Fibroblast of peridontal ligament (primary cell): ENCODE measurements at regions not wholly inside any gene's neighbourhood (a gene's known extent, or its start where the extent isn't known, plus 50 kb on each side); places are given as distances from the start of the nearest gene placed in this dataset.

Experiments used
- DNase-seq: peaks from one replicate; pipeline ENCODE4 v3.0.0-alpha.2; 2010; ENCODE audit errors: extremely low read depth

- no peak for DNase-seq
Measured at GRCh38 chr4:135325264-135325663, 1123.7 kb upstream of the PABPC4L start.

GRCh38 chr4:135319685-135320084 is 1118.1 kb upstream of the PABPC4L start:
- peak; percentile 5 for DNase-seq

GRCh38 chr4:135316266-135316779 is 1114.7 kb upstream of the PABPC4L start:
- no peak for DNase-seq

GRCh38 chr4:135290136-135290535 is 1088.5 kb upstream of the PABPC4L start:
- DNase-seq, result no peak

GRCh38 chr4:135283934-135284333 is 1082.3 kb upstream of the PABPC4L start:
- DNase-seq, result no peak

GRCh38 chr4:135282676-135283075 is 1081.1 kb upstream of the PABPC4L start:
- no peak for DNase-seq

- DNase-seq, result no peak
Measured at GRCh38 chr4:135281230-135281629, 1079.6 kb upstream of the PABPC4L start.

- DNase-seq, result no peak
Measured at GRCh38 chr4:135277980-135278315, 1076.4 kb upstream of the PABPC4L start.

GRCh38 chr4:135277068-135277979 is 1075.7 kb upstream of the PABPC4L start:
- DNase-seq, result peak; percentile 33

GRCh38 chr4:135274416-135274815 is 1072.8 kb upstream of the PABPC4L start:
- DNase-seq, result no peak

- DNase-seq, result no peak
Measured at GRCh38 chr4:135269125-135269890, 1067.7 kb upstream of the PABPC4L start.

GRCh38 chr4:135268369-135268768 is 1066.8 kb upstream of the PABPC4L start:
- DNase-seq, result peak; percentile 50

GRCh38 chr4:135267148-135267865 is 1065.7 kb upstream of the PABPC4L start:
- no peak for DNase-seq

- DNase-seq, result peak; percentile 40
Measured at GRCh38 chr4:135256111-135256510, 1054.5 kb upstream of the PABPC4L start.

- DNase-seq, result no peak
Measured at GRCh38 chr4:135250040-135250439, 1048.5 kb upstream of the PABPC4L start.

- no peak for DNase-seq
Measured at GRCh38 chr4:135249024-135249423, 1047.4 kb upstream of the PABPC4L start.

GRCh38 chr4:135244696-135245095 is 1043.1 kb upstream of the PABPC4L start:
- DNase-seq, result no peak

GRCh38 chr4:135244056-135244455 is 1042.5 kb upstream of the PABPC4L start:
- DNase-seq, result peak; percentile 70

- peak; percentile 81 for DNase-seq
Measured at GRCh38 chr4:135240796-135241195, 1039.2 kb upstream of the PABPC4L start.

- DNase-seq, result no peak
Measured at GRCh38 chr4:135239964-135240363, 1038.4 kb upstream of the PABPC4L start.

- DNase-seq, result peak; percentile 29
Measured at GRCh38 chr4:135238940-135239339, 1037.4 kb upstream of the PABPC4L start.

GRCh38 chr4:135236048-135236447 is 1034.5 kb upstream of the PABPC4L start:
- no peak for DNase-seq
